ENCODE measurements at regions not wholly inside any gene's neighbourhood (a gene's known extent, or its start where the extent isn't known, plus 50 kb on each side); places are given as distances from the start of the nearest gene placed in this dataset.

DNA sequence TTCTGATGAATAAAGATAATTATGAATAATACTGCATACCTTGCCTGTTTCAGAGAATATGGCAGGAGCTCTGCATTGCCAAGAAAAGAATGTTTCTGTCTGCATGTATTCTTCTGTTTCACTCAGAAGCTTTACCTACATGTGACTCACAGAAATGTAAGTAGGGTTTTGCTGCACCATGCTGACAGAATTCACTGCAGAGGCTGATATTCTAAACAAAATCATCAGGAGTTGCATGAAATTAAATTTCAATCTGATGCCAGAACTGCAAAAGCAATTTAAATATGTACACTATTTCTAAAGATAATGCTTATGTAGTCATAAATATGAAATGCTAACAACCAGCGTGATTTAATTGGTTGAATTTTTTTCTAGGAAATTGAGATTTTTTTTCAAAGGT is 332.8 kb upstream of the FSHR start:
- TF ChIP-seq, protein P1, sequence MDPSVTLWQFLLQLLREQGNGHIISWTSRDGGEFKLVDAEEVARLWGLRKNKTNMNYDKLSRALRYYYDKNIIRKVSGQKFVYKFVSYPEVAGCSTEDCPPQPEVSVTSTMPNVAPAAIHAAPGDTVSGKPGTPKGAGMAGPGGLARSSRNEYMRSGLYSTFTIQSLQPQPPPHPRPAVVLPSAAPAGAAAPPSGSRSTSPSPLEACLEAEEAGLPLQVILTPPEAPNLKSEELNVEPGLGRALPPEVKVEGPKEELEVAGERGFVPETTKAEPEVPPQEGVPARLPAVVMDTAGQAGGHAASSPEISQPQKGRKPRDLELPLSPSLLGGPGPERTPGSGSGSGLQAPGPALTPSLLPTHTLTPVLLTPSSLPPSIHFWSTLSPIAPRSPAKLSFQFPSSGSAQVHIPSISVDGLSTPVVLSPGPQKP (IDR thresholded peaks at IDR 0.05; ENCODE audit: low read depth, low read length): no peak
- TF ChIP-seq TARDBP (IDR thresholded peaks at IDR 0.05; ENCODE audit: borderline replicate concordance): no peak
